ENCODE measurements at regions not wholly inside any gene's neighbourhood (a gene's known extent, or its start where the extent isn't known, plus 50 kb on each side); places are given as distances from the start of the nearest gene placed in this dataset.

GRCh38 chr5:74248576-74248975 is 392.0 kb downstream of the ENC1 start:
- DNase-seq: no peak

- no peak for DNase-seq
Measured at GRCh38 chr5:74244406-74244805, 396.1 kb downstream of the ENC1 start.

GRCh38 chr5:74243634-74244033 is 396.9 kb downstream of the ENC1 start:
- no peak for DNase-seq

GRCh38 chr5:74242516-74242915 is 398.0 kb downstream of the ENC1 start:
- DNase-seq: no peak

GRCh38 chr5:74241751-74242140 is 398.8 kb downstream of the ENC1 start:
- DNase-seq: no peak

GRCh38 chr5:74240783-74241750 is 399.5 kb downstream of the ENC1 start:
- no peak for DNase-seq

GRCh38 chr5:74239261-74239660 is 401.3 kb downstream of the ENC1 start:
- DNase-seq: no peak

- no peak for DNase-seq
Measured at GRCh38 chr5:74237571-74238145, 402.9 kb downstream of the ENC1 start.

GRCh38 chr5:74235552-74235951 is 405.0 kb downstream of the ENC1 start:
- no peak for DNase-seq

GRCh38 chr5:74233571-74233970 is 407.0 kb downstream of the ENC1 start:
- DNase-seq: no peak

- no peak for DNase-seq
Measured at GRCh38 chr5:74233091-74233490, 407.4 kb downstream of the ENC1 start.

- DNase-seq: no peak
Measured at GRCh38 chr5:74232276-74232675, 408.3 kb downstream of the ENC1 start.

- DNase-seq: no peak
Measured at GRCh38 chr5:74231697-74232096, 408.8 kb downstream of the ENC1 start.

- DNase-seq: no peak
Measured at GRCh38 chr5:74226716-74227485, 413.6 kb downstream of the ENC1 start.

- DNase-seq: no peak
Measured at GRCh38 chr5:74225587-74225986, 414.9 kb downstream of the ENC1 start.

GRCh38 chr5:74224331-74224730 is 416.2 kb downstream of the ENC1 start:
- DNase-seq: no peak

GRCh38 chr5:74222806-74223205 is 417.7 kb downstream of the ENC1 start:
- no peak for DNase-seq

GRCh38 chr5:74221413-74221812 is 419.1 kb downstream of the ENC1 start:
- DNase-seq: no peak

- DNase-seq: no peak
Measured at GRCh38 chr5:74216012-74216411, 424.5 kb downstream of the ENC1 start.

- no peak for DNase-seq
Measured at GRCh38 chr5:74212336-74212735, 428.2 kb downstream of the ENC1 start.

GRCh38 chr5:74209571-74209970 is 431.0 kb downstream of the ENC1 start:
- DNase-seq: no peak

GRCh38 chr5:74206579-74207550 is 433.7 kb downstream of the ENC1 start:
- no peak for DNase-seq

Data from stimulated activated naive CD4-positive, alpha-beta T cell treated with Interleukin-2 at 50 U/mL for 16 hours (primary cell).